GM12872 (cell line): ENCODE measurements at regions not wholly inside any gene's neighbourhood (a gene's known extent, or its start where the extent isn't known, plus 50 kb on each side); places are given as distances from the start of the nearest gene placed in this dataset.

Source experiments
- TF ChIP-seq, protein P1 (sequence below): IDR thresholded peaks from 3 replicates; pipeline ENCODE4 v1.5.1; 2011; ENCODE audit warnings: low read depth, mild to moderate bottlenecking, low read length, moderate library complexity; ENCODE audit not compliant: insufficient read depth

DNA sequence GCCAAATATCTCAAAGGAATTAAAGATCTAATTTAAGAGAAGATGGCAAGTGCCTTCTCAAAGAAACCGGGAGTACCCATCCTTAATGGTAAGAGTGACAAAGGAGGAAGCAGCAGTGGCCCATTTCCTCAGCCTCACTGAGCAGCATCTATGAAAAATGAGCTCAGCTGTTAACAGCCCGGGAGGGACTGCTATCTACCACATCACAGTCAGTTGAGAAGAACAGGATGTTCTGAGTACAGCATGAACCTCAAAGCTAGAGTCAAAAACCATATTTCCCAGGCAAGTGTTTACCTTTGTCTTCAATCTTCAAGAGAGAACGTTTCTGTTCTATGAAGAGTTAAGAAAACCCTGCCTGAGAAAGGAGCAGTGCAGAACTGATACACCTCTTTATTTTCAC, 115.0 kb downstream of the BTG1 start:
- TF ChIP-seq, protein P1, sequence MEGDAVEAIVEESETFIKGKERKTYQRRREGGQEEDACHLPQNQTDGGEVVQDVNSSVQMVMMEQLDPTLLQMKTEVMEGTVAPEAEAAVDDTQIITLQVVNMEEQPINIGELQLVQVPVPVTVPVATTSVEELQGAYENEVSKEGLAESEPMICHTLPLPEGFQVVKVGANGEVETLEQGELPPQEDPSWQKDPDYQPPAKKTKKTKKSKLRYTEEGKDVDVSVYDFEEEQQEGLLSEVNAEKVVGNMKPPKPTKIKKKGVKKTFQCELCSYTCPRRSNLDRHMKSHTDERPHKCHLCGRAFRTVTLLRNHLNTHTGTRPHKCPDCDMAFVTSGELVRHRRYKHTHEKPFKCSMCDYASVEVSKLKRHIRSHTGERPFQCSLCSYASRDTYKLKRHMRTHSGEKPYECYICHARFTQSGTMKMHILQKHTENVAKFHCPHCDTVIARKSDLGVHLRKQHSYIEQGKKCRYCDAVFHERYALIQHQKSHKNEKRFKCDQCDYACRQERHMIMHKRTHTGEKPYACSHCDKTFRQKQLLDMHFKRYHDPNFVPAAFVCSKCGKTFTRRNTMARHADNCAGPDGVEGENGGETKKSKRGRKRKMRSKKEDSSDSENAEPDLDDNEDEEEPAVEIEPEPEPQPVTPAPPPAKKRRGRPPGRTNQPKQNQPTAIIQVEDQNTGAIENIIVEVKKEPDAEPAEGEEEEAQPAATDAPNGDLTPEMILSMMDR: no peak

DNA sequence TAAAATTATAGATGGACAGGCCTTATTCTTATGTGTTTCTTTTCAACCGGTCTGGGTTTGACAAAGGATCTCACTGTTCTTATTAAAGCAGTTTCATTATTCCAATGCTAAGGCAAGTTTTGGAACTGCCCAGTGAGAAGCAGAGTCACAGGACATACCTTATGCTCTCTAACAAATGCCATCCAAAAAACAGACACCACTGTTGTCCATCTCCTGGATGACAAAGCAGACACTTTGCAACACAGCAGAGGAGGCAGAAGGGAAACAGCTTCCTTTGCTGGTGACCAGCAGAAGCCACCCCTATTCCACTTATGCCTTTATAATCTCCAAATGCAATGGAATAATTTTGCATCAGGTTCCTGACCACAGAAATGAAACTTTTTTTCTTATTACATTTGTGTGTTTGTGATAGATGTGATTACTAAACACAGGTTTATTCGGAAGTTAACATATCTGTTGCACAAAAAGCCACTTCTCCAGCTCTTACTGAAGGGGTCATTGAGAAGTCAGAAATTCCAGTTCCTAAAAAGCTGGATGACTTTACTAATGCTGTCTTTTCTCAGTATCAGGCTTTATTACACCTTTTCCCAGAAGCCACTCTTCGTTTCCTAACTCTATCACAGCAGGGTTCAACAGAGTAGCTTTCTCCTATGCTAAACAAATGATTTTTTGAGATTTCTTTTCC, 115.6 kb downstream of the BTG1 start:
- TF ChIP-seq, protein P1: no peak

DNA sequence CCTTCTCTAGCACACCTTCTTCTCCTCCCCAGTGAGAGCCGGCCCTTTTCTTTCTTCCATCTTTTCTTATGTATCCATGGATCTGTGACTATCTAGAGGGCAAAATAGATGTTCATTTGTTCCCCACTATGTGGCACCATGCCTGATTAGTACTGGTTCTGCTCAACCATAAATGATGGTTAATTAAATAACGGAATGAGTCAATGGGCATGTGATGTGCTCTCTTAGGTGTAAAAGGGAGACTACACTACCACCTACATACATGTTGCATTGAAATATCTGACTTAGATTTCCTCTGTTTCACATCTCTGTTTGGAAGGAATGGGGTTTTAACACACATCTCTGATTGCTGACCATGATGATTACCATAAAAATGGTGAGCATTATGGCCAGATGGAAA, 116.5 kb downstream of the BTG1 start:
- TF ChIP-seq, protein P1: no peak

DNA sequence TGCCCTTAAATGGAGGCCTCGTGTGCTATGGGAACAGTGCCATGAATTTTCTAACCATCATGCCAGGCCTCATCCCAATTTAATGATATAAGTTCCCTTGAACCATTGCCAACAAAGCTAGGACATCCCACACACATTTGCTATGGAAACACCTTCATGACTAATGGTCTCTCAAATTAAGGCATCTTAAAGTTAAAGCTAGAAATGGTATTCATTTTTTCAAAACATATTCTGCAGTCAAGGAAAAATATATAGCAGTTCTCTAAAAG, 117.3 kb downstream of the BTG1 start:
- TF ChIP-seq, protein P1: no peak

DNA sequence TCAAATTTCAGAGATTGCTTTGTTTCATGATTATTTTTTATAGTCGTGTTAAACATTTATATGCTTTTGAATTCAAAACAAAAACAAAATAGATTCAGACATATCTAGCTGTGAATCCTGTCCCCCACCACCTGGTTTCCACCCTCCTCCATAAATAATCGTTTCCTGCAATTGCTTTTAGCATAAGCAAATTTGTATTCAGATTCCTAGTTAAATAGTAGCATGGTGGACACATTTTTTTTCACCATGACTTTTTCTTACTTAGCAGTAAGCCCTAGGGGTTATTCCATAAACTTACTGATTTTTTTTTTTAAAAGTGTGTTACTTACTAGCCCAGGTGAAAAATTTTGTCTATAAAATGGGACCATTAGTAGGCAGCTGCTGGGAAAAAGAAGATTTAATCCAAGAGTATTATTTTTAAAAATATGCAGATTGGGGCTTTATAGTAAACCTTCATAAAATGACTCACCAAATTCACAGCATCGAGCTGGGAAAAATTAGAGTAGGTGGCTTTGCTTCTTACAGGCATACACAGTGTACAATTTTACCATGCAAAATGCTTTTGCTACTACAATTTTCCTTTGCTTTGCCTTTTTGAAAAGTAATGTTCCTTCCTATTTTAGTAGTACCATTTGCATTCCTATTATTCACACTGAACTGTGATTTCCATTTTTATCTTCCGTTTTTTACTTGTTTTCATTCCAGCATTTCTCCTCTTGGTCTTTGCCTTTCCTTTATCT, 117.8 kb downstream of the BTG1 start:
- TF ChIP-seq, protein P1: no peak

DNA sequence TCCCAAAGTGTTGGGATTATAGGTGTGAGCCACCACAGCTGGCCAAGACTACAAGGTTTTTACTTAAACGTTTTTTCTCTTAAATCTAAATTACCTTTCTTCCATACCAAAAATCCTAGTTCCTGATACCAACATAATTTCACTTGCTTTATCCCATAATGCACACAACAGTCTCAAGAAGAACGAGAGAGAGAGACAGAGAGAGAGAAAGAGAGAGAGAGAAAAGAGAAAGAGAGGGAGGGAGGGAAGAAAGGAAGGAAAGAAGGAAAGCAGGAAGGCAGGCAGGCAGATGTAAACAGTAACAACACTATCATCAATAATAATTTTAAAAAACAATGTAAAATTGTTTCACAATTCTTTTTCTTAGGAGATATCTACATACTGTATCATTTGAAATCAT, 118.4 kb downstream of the BTG1 start:
- TF ChIP-seq, protein P1: no peak

DNA sequence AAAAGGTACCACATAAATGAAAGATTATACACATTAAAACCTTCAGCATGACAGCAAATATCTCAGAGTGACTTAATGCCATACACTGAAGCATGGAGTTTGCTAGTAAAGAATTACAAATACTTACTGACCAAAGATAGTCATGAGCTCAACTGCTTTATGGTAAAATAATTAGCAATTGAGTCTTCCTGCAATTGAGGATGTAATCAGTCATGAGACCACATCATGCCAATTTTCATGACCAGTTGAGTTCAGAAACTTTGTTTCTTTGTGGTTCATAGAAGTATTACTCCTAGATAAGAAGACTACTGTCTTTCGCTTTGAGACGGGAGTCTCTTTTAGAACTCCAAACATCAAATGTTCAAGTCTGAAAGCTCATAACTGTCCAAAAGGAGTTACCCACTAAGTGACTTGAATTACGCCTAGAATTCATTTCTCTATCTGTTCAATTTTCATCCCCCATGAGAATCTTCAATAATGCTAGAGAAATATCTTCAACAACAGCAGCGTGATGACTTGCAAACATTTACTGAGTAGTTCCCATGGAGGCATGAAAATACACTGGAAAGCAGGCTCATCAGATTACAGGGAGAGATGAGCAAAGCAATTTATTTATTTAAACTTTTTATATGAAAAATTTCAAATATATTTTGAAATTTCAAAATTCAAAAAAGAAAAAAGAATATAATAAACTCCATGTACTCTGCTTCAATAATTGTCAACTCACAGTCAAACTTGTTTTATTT, 120.0 kb downstream of the BTG1 start:
- TF ChIP-seq, protein P1: no peak
